ENCODE measurements at regions not wholly inside any gene's neighbourhood (a gene's known extent, or its start where the extent isn't known, plus 50 kb on each side); places are given as distances from the start of the nearest gene placed in this dataset.

- H3K4me1 ChIP-seq (ENCODE audit: insufficient read depth, low read length): no peaks in the 10 kb centered on the region
- H3K9me3 ChIP-seq (ENCODE audit: insufficient read depth, low read depth, low read length): no peaks in the 10 kb centered on the region
- H3K36me3 ChIP-seq (ENCODE audit: insufficient read depth, low read depth, low read length): no peaks in the 10 kb centered on the region
- H3K9ac ChIP-seq (ENCODE audit: low read depth, low read length): no peak overlapping the region
- no peak overlapping the region for H3K27ac ChIP-seq (ENCODE audit: low read length)
- no peaks in the 10 kb centered on the region for H3K27me3 ChIP-seq (ENCODE audit: insufficient read depth, low read length)
- no peak overlapping the region for H3K4me3 ChIP-seq (ENCODE audit: low read length)
Measured at GRCh38 chr10:64283621-64284020, 762.4 kb downstream of the REEP3 start.

- H3K4me3 ChIP-seq (ENCODE audit: low read length): no peak overlapping the region
Measured at GRCh38 chr10:64286533-64286932, 765.3 kb downstream of the REEP3 start.

GRCh38 chr10:64288404-64288803, 767.2 kb downstream of the REEP3 start:
- H3K4me1 ChIP-seq (ENCODE audit: insufficient read depth, low read length): no peaks in the 10 kb centered on the region
- no peaks in the 10 kb centered on the region for H3K9me3 ChIP-seq (ENCODE audit: insufficient read depth, low read depth, low read length)
- H3K9ac ChIP-seq (ENCODE audit: low read depth, low read length): no peak overlapping the region
- no peak overlapping the region for H3K4me3 ChIP-seq (ENCODE audit: low read length)
- no peaks in the 10 kb centered on the region for H3K27me3 ChIP-seq (ENCODE audit: insufficient read depth, low read length)
- H3K27ac ChIP-seq (ENCODE audit: low read length): no peak overlapping the region
- no peaks in the 10 kb centered on the region for H3K36me3 ChIP-seq (ENCODE audit: insufficient read depth, low read depth, low read length)

More at GRCh38 chr10:64286533-64286932, 765.3 kb downstream of the REEP3 start:
- Histone ChIP-seq H3K9me3 (ENCODE audit: insufficient read depth, low read depth, low read length) (no peaks in the 10 kb centered on the region), H3K27ac (ENCODE audit: low read length) (no peak overlapping the region), H3K36me3 (ENCODE audit: insufficient read depth, low read depth, low read length) (no peaks in the 10 kb centered on the region), H3K27me3 (ENCODE audit: insufficient read depth, low read length) (no peaks in the 10 kb centered on the region), H3K4me1 (ENCODE audit: insufficient read depth, low read length) (no peaks in the 10 kb centered on the region), H3K9ac (ENCODE audit: low read depth, low read length) (no peak overlapping the region)

GRCh38 chr10:64303566-64303965, 782.4 kb downstream of the REEP3 start:
- H3K4me3 ChIP-seq (ENCODE audit: low read length): no peak overlapping the region
- peaks cover 5% of the 10 kb centered on the region; the same call in 1 of the 2 replicates for H3K4me1 ChIP-seq (ENCODE audit: insufficient read depth, low read length)
- H3K36me3 ChIP-seq (ENCODE audit: insufficient read depth, low read depth, low read length): no peaks in the 10 kb centered on the region
- no peaks in the 10 kb centered on the region for H3K27me3 ChIP-seq (ENCODE audit: insufficient read depth, low read length)
- H3K9ac ChIP-seq (ENCODE audit: low read depth, low read length): no peak overlapping the region
- no peaks in the 10 kb centered on the region for H3K9me3 ChIP-seq (ENCODE audit: insufficient read depth, low read depth, low read length)
- no peak overlapping the region for H3K27ac ChIP-seq (ENCODE audit: low read length)

GRCh38 chr10:64306729-64307327, 785.6 kb downstream of the REEP3 start:
- no peak overlapping the region for H3K9ac ChIP-seq (ENCODE audit: low read depth, low read length)
- peaks cover 5% of the 10 kb centered on the region; the same call in 1 of the 2 replicates for H3K4me1 ChIP-seq (ENCODE audit: insufficient read depth, low read length)
- H3K9me3 ChIP-seq (ENCODE audit: insufficient read depth, low read depth, low read length): no peaks in the 10 kb centered on the region
- H3K4me3 ChIP-seq (ENCODE audit: low read length): no peak overlapping the region
- no peaks in the 10 kb centered on the region for H3K27me3 ChIP-seq (ENCODE audit: insufficient read depth, low read length)
- H3K27ac ChIP-seq (ENCODE audit: low read length): no peak overlapping the region
- no peaks in the 10 kb centered on the region for H3K36me3 ChIP-seq (ENCODE audit: insufficient read depth, low read depth, low read length)

- Histone ChIP-seq H3K36me3 (ENCODE audit: insufficient read depth, low read depth, low read length) (no peaks in the 10 kb centered on the region), H3K27me3 (ENCODE audit: insufficient read depth, low read length) (no peaks in the 10 kb centered on the region), H3K4me1 (ENCODE audit: insufficient read depth, low read length) (no peaks in the 10 kb centered on the region), H3K9me3 (ENCODE audit: insufficient read depth, low read depth, low read length) (no peaks in the 10 kb centered on the region), H3K9ac (ENCODE audit: low read depth, low read length) (no peak overlapping the region), H3K27ac (ENCODE audit: low read length) (no peak overlapping the region), H3K4me3 (ENCODE audit: low read length) (no peak overlapping the region)
Measured at GRCh38 chr10:64312876-64313275, 791.7 kb downstream of the REEP3 start.

GRCh38 chr10:64313967-64314366, 792.8 kb downstream of the REEP3 start:
- H3K4me3 ChIP-seq (ENCODE audit: low read length): no peak overlapping the region
- no peaks in the 10 kb centered on the region for H3K36me3 ChIP-seq (ENCODE audit: insufficient read depth, low read depth, low read length)
- H3K9me3 ChIP-seq (ENCODE audit: insufficient read depth, low read depth, low read length): no peaks in the 10 kb centered on the region
- H3K9ac ChIP-seq (ENCODE audit: low read depth, low read length): no peak overlapping the region
- H3K4me1 ChIP-seq (ENCODE audit: insufficient read depth, low read length): no peaks in the 10 kb centered on the region
- no peak overlapping the region for H3K27ac ChIP-seq (ENCODE audit: low read length)
- H3K27me3 ChIP-seq (ENCODE audit: insufficient read depth, low read length): no peaks in the 10 kb centered on the region

GRCh38 chr10:64316416-64316815, 795.2 kb downstream of the REEP3 start:
- Histone ChIP-seq H3K27me3 (ENCODE audit: insufficient read depth, low read length) (no peaks in the 10 kb centered on the region), H3K4me3 (ENCODE audit: low read length) (no peak overlapping the region), H3K4me1 (ENCODE audit: insufficient read depth, low read length) (no peaks in the 10 kb centered on the region), H3K36me3 (ENCODE audit: insufficient read depth, low read depth, low read length) (no peaks in the 10 kb centered on the region), H3K9ac (ENCODE audit: low read depth, low read length) (no peak overlapping the region), H3K9me3 (ENCODE audit: insufficient read depth, low read depth, low read length) (no peaks in the 10 kb centered on the region), H3K27ac (ENCODE audit: low read length) (no peak overlapping the region)

GRCh38 chr10:64316833-64317232, 795.6 kb downstream of the REEP3 start:
- Histone ChIP-seq H3K27ac (ENCODE audit: low read length) (no peak overlapping the region), H3K4me3 (ENCODE audit: low read length) (no peak overlapping the region), H3K4me1 (ENCODE audit: insufficient read depth, low read length) (no peaks in the 10 kb centered on the region), H3K9ac (ENCODE audit: low read depth, low read length) (no peak overlapping the region), H3K9me3 (ENCODE audit: insufficient read depth, low read depth, low read length) (no peaks in the 10 kb centered on the region), H3K27me3 (ENCODE audit: insufficient read depth, low read length) (no peaks in the 10 kb centered on the region), H3K36me3 (ENCODE audit: insufficient read depth, low read depth, low read length) (no peaks in the 10 kb centered on the region)

GRCh38 chr10:64320448-64320847, 799.2 kb downstream of the REEP3 start:
- H3K4me1 ChIP-seq (ENCODE audit: insufficient read depth, low read length): no peaks in the 10 kb centered on the region
- H3K27ac ChIP-seq (ENCODE audit: low read length): no peak overlapping the region
- no peaks in the 10 kb centered on the region for H3K36me3 ChIP-seq (ENCODE audit: insufficient read depth, low read depth, low read length)
- peaks cover 4% of the 10 kb centered on the region; the same call in 1 of the 2 replicates for H3K9me3 ChIP-seq (ENCODE audit: insufficient read depth, low read depth, low read length)
- H3K27me3 ChIP-seq (ENCODE audit: insufficient read depth, low read length): no peaks in the 10 kb centered on the region
- no peak overlapping the region for H3K4me3 ChIP-seq (ENCODE audit: low read length)
- no peak overlapping the region for H3K9ac ChIP-seq (ENCODE audit: low read depth, low read length)

- no peaks in the 10 kb centered on the region for H3K4me1 ChIP-seq (ENCODE audit: insufficient read depth, low read length)
- no peak overlapping the region for H3K4me3 ChIP-seq (ENCODE audit: low read length)
- H3K9me3 ChIP-seq (ENCODE audit: insufficient read depth, low read depth, low read length): peaks cover 16% of the 10 kb centered on the region
- H3K36me3 ChIP-seq (ENCODE audit: insufficient read depth, low read depth, low read length): no peaks in the 10 kb centered on the region
- H3K9ac ChIP-seq (ENCODE audit: low read depth, low read length): no peak overlapping the region
- no peak overlapping the region for H3K27ac ChIP-seq (ENCODE audit: low read length)
- no peaks in the 10 kb centered on the region for H3K27me3 ChIP-seq (ENCODE audit: insufficient read depth, low read length)
Measured at GRCh38 chr10:64329510-64329909, 808.3 kb downstream of the REEP3 start.

- H3K27me3 ChIP-seq (ENCODE audit: insufficient read depth, low read length): no peaks in the 10 kb centered on the region
- H3K36me3 ChIP-seq (ENCODE audit: insufficient read depth, low read depth, low read length): no peaks in the 10 kb centered on the region
- no peak overlapping the region for H3K27ac ChIP-seq (ENCODE audit: low read length)
- H3K9me3 ChIP-seq (ENCODE audit: insufficient read depth, low read depth, low read length): peaks cover 3% of the 10 kb centered on the region
- H3K9ac ChIP-seq (ENCODE audit: low read depth, low read length): no peak overlapping the region
- no peaks in the 10 kb centered on the region for H3K4me1 ChIP-seq (ENCODE audit: insufficient read depth, low read length)
- no peak overlapping the region for H3K4me3 ChIP-seq (ENCODE audit: low read length)
Measured at GRCh38 chr10:64332551-64332950, 811.4 kb downstream of the REEP3 start.

All from iPS-20b (cell line).